ENCODE measurements at regions not wholly inside any gene's neighbourhood (a gene's known extent, or its start where the extent isn't known, plus 50 kb on each side); places are given as distances from the start of the nearest gene placed in this dataset.

DNA sequence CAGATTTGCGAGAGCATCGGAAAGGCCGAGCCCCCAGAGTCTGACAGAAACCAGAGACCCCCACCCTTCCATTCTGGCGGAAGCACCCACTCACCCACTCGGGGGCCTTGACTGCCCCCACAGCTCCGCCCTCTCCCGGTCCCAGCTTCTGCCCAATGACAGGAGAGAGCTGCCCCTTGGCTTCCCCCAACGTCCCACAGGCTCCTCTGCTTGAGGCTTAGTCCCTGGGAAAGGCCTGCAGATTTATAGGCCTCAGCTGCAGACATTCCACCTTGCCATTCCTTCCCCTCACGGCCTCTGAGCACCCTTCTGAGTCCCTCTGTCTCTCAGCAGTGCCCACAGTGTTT lies 125.0 kb upstream of the NCAM1 start:
- no peak for DNase-seq (ENCODE audit: extremely low spot score)
- ChIA-PET CTCF (interaction anchor here (0.6 kb wide), 1 partner anchor 22 kb away, joined by 3 read pairs; no protein-coding TSS in a partner anchor), POLR2A (no interaction called here)
- TF ChIP-seq L3MBTL2 (conservative IDR thresholded peaks at IDR 0.05) (no peak), NFRKB (IDR thresholded peaks at IDR 0.05) (no peak), FOXM1 (IDR thresholded peaks at IDR 0.05; ENCODE audit: borderline replicate concordance) (no peak), FOXA1 (IDR thresholded peaks at IDR 0.05) (no peak), CTBP1 (IDR thresholded peaks at IDR 0.05; ENCODE audit: borderline replicate concordance) (no peak), ELF4 (IDR thresholded peaks at IDR 0.05) (no peak), FOXK2 (IDR thresholded peaks at IDR 0.05) (no peak), ARNT (IDR thresholded peaks at IDR 0.05) (no peak), SP1 (IDR thresholded peaks at IDR 0.05) (no peak)
- TF ChIP-seq, protein P1, sequence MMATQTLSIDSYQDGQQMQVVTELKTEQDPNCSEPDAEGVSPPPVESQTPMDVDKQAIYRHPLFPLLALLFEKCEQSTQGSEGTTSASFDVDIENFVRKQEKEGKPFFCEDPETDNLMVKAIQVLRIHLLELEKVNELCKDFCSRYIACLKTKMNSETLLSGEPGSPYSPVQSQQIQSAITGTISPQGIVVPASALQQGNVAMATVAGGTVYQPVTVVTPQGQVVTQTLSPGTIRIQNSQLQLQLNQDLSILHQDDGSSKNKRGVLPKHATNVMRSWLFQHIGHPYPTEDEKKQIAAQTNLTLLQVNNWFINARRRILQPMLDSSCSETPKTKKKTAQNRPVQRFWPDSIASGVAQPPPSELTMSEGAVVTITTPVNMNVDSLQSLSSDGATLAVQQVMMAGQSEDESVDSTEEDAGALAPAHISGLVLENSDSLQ (IDR thresholded peaks at IDR 0.05): no peak

- CTCF ChIA-PET: interaction anchor here (0.5 to 0.6 kb wide), 3 partner anchors 20 to 278 kb away, joined by 3 read pairs; no protein-coding TSS in a partner anchor
- DNase-seq (ENCODE audit: extremely low spot score): no peak
- POLR2A ChIA-PET: no interaction called here
- TF ChIP-seq ARNT (IDR thresholded peaks at IDR 0.05): no peak
- no peak for TF ChIP-seq L3MBTL2 (conservative IDR thresholded peaks at IDR 0.05)
- TF ChIP-seq, protein P1 (IDR thresholded peaks at IDR 0.05): no peak
- no peak for TF ChIP-seq ZNF384 (IDR thresholded peaks at IDR 0.05)
- TF ChIP-seq FOXK2 (IDR thresholded peaks at IDR 0.05): no peak
- TF ChIP-seq HDGF (IDR thresholded peaks at IDR 0.05; ENCODE audit: borderline replicate concordance): no peak
- TF ChIP-seq LEF1 (IDR thresholded peaks at IDR 0.05; ENCODE audit: borderline replicate concordance): no peak
- TF ChIP-seq SP1 (IDR thresholded peaks at IDR 0.05): no peak
- no peak for TF ChIP-seq NFRKB (IDR thresholded peaks at IDR 0.05)
- no peak for TF ChIP-seq FOXA1 (IDR thresholded peaks at IDR 0.05)
- TF ChIP-seq SUZ12 (IDR thresholded peaks at IDR 0.05): no peak
- no peak for TF ChIP-seq BHLHE40 (IDR thresholded peaks at IDR 0.05; ENCODE audit: borderline replicate concordance)
- no peak for TF ChIP-seq CTBP1 (IDR thresholded peaks at IDR 0.05; ENCODE audit: borderline replicate concordance)
Observed at GRCh38 chr11:112837162-112837826, 123.9 kb upstream of the NCAM1 start.

- POLR2A ChIA-PET: no interaction called here
- TF ChIP-seq FOXA1 (IDR thresholded peaks at IDR 0.05) (no peak), L3MBTL2 (conservative IDR thresholded peaks at IDR 0.05) (no peak), TARDBP (IDR thresholded peaks at IDR 0.05) (no peak), LEF1 (IDR thresholded peaks at IDR 0.05; ENCODE audit: borderline replicate concordance) (no peak), ELF4 (IDR thresholded peaks at IDR 0.05) (no peak), CTBP1 (IDR thresholded peaks at IDR 0.05; ENCODE audit: borderline replicate concordance) (no peak)
- CTCF ChIA-PET: interaction anchor here (0.6 kb wide), 1 partner anchor 1222 kb away, joined by 3 read pairs; no protein-coding TSS in a partner anchor
- no peak for DNase-seq (ENCODE audit: extremely low spot score)
Observed at GRCh38 chr11:112839051-112839450, 122.2 kb upstream of the NCAM1 start.

DNA sequence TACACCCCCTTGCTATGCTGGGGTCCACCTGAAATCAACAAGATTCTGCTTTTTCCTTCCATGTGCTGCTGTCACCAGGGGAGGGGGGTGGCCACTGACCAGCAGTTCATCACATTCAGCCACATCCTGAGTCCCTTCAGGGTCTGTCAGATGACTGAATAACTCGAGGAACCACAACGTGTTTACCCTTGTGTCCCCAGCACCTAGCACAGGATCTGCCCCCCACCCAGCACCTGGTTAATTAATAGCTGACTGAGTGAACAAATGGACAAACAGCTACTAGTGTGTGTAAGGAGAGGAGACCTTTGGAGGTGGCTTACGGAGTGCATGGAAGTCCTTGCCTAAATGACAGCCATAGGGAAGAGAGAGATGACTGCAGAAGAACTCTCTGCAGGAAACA lies 119.5 kb upstream of the NCAM1 start:
- CTCF ChIA-PET: no interaction called here
- DNase-seq (ENCODE audit: extremely low spot score): no peak
- POLR2A ChIA-PET: no interaction called here
- TF ChIP-seq BHLHE40 (IDR thresholded peaks at IDR 0.05; ENCODE audit: borderline replicate concordance): no peak
- TF ChIP-seq ARNT (IDR thresholded peaks at IDR 0.05): no peak
- no peak for TF ChIP-seq HDGF (IDR thresholded peaks at IDR 0.05; ENCODE audit: borderline replicate concordance)
- no peak for TF ChIP-seq ELF4 (IDR thresholded peaks at IDR 0.05)
- TF ChIP-seq, protein P1 (IDR thresholded peaks at IDR 0.05): no peak
- no peak for TF ChIP-seq CTBP1 (IDR thresholded peaks at IDR 0.05; ENCODE audit: borderline replicate concordance)
- TF ChIP-seq TARDBP (IDR thresholded peaks at IDR 0.05): no peak
- no peak for TF ChIP-seq FOXA1 (IDR thresholded peaks at IDR 0.05)
- no peak for TF ChIP-seq SP1 (IDR thresholded peaks at IDR 0.05)
- no peak for TF ChIP-seq SUZ12 (IDR thresholded peaks at IDR 0.05)
- no peak for TF ChIP-seq ZNF384 (IDR thresholded peaks at IDR 0.05)
- TF ChIP-seq FOXM1 (IDR thresholded peaks at IDR 0.05; ENCODE audit: borderline replicate concordance): no peak

- no peak for DNase-seq (ENCODE audit: extremely low spot score)
- ChIA-PET POLR2A (no interaction called here), CTCF (no interaction called here)
- no peak for TF ChIP-seq SUZ12 (IDR thresholded peaks at IDR 0.05)
- TF ChIP-seq TARDBP (IDR thresholded peaks at IDR 0.05): no peak
- no peak for TF ChIP-seq SP1 (IDR thresholded peaks at IDR 0.05)
- TF ChIP-seq FOXM1 (IDR thresholded peaks at IDR 0.05; ENCODE audit: borderline replicate concordance): no peak
- TF ChIP-seq ARNT (IDR thresholded peaks at IDR 0.05): no peak
- TF ChIP-seq ZNF384 (IDR thresholded peaks at IDR 0.05): no peak
- no peak for TF ChIP-seq FOXK2 (IDR thresholded peaks at IDR 0.05)
- TF ChIP-seq L3MBTL2 (conservative IDR thresholded peaks at IDR 0.05): no peak
- no peak for TF ChIP-seq FOXA1 (IDR thresholded peaks at IDR 0.05)
- no peak for TF ChIP-seq HDGF (IDR thresholded peaks at IDR 0.05; ENCODE audit: borderline replicate concordance)
- TF ChIP-seq CTBP1 (IDR thresholded peaks at IDR 0.05; ENCODE audit: borderline replicate concordance): no peak
- TF ChIP-seq BHLHE40 (IDR thresholded peaks at IDR 0.05; ENCODE audit: borderline replicate concordance): no peak
- TF ChIP-seq NFRKB (IDR thresholded peaks at IDR 0.05): no peak
- TF ChIP-seq ELF4 (IDR thresholded peaks at IDR 0.05): no peak
- TF ChIP-seq LEF1 (IDR thresholded peaks at IDR 0.05; ENCODE audit: borderline replicate concordance): no peak
Observed at GRCh38 chr11:112842151-112842550, 119.1 kb upstream of the NCAM1 start.

DNA sequence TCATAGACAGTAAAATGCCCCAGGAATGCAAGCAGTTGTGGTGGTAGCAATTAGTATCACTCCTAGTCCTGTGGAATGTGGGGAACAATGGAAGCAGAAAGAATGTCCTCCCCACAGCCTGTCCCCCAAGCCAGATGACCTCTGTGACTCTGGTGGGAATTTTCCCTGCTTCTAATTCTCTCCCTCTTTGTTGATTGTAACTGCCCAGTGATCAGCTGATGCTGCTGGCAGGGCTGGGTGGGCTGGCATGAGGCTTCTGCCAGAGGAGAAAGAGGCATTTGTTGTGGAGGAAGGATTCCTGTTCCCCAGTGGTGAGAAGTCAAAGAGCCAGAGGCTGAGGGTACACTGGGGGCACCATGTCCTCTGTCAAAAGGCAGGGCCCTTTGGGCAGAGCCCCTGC lies 116.7 kb upstream of the NCAM1 start:
- no peak for DNase-seq (ENCODE audit: extremely low spot score)
- ChIA-PET CTCF (no interaction called here), POLR2A (no interaction called here)
- TF ChIP-seq BHLHE40 (IDR thresholded peaks at IDR 0.05; ENCODE audit: borderline replicate concordance) (no peak), TARDBP (IDR thresholded peaks at IDR 0.05) (no peak), SP1 (IDR thresholded peaks at IDR 0.05) (no peak), SUZ12 (IDR thresholded peaks at IDR 0.05) (no peak), ARNT (IDR thresholded peaks at IDR 0.05) (no peak), ELF4 (IDR thresholded peaks at IDR 0.05) (no peak), LEF1 (IDR thresholded peaks at IDR 0.05; ENCODE audit: borderline replicate concordance) (no peak), FOXM1 (IDR thresholded peaks at IDR 0.05; ENCODE audit: borderline replicate concordance) (no peak), FOXK2 (IDR thresholded peaks at IDR 0.05) (no peak), ZNF384 (IDR thresholded peaks at IDR 0.05) (no peak), CTBP1 (IDR thresholded peaks at IDR 0.05; ENCODE audit: borderline replicate concordance) (no peak), HDGF (IDR thresholded peaks at IDR 0.05; ENCODE audit: borderline replicate concordance) (no peak), FOXA1 (IDR thresholded peaks at IDR 0.05) (no peak), NFRKB (IDR thresholded peaks at IDR 0.05) (no peak), L3MBTL2 (conservative IDR thresholded peaks at IDR 0.05) (no peak)
- TF ChIP-seq, protein P1 (IDR thresholded peaks at IDR 0.05): no peak
